Prostate gland (tissue), 2 donors: ENCODE measurements at regions not wholly inside any gene's neighbourhood (a gene's known extent, or its start where the extent isn't known, plus 50 kb on each side); places are given as distances from the start of the nearest gene placed in this dataset.

Experiments
- CTCF ChIP-seq, 4 experiments: fragments of 200-600 bp in 2 of 4; fragments of 450-650 bp in 2 of 4; sonication (generic) in 2 of 4; IDR thresholded peaks; 1 replicate in 3 of 4; 2 replicates in 1 of 4; pipeline ENCODE4 v1.5.1; 2016 to 2019; ENCODE audit warnings: antibody characterized with exemption in 4 of 4, mild to moderate bottlenecking in 2 of 4, moderate library complexity in 2 of 4
- POLR2A ChIP-seq: fragments of 450-650 bp; IDR thresholded peaks from one replicate; pipeline ENCODE4 v1.6.1; 2016; ENCODE audit warnings: antibody characterized with exemption, mild to moderate bottlenecking
- POLR2AphosphoS5 ChIP-seq: sonication (generic); formaldehyde crosslinking; IDR thresholded peaks from one replicate; pipeline ENCODE4 v1.6.1; 2017; ENCODE audit warnings: antibody characterized with exemption

GRCh38 chr10:22111260-22111659 lies 106.6 kb downstream of the EBLN1 start:
- no peak for TF ChIP-seq POLR2A
- no peak for TF ChIP-seq POLR2AphosphoS5
- no peak for TF ChIP-seq CTCF (IDR thresholded peaks at IDR 0.05)
